HG02678 (cell line): ENCODE measurements at regions not wholly inside any gene's neighbourhood (a gene's known extent, or its start where the extent isn't known, plus 50 kb on each side); places are given as distances from the start of the nearest gene placed in this dataset.

Source experiments
- ATAC-seq: cut with Tn5 transposase; IDR thresholded peaks from one replicate; pipeline ENCODE4 v1.9.1; 2021; ENCODE audit warnings: mild to moderate bottlenecking, moderate library complexity; ENCODE audit not compliant: unreplicated experiment

GRCh38 chr10:78312197-78313047, 278.8 kb downstream of the RPS24 start:
- no peak for ATAC-seq

GRCh38 chr10:78313048-78313381, 279.4 kb downstream of the RPS24 start:
- ATAC-seq: no peak

- no peak for ATAC-seq
Measured at GRCh38 chr10:78313636-78314035, 280.0 kb downstream of the RPS24 start.

GRCh38 chr10:78314651-78315050, 281.0 kb downstream of the RPS24 start:
- ATAC-seq: no peak

- no peak for ATAC-seq
Measured at GRCh38 chr10:78316451-78316931, 282.8 kb downstream of the RPS24 start.

GRCh38 chr10:78318305-78318704, 284.6 kb downstream of the RPS24 start:
- no peak for ATAC-seq

- ATAC-seq: no peak
Measured at GRCh38 chr10:78319371-78319770, 285.7 kb downstream of the RPS24 start.

GRCh38 chr10:78319841-78320240, 286.2 kb downstream of the RPS24 start:
- ATAC-seq: no peak

GRCh38 chr10:78320506-78320905, 286.8 kb downstream of the RPS24 start:
- no peak for ATAC-seq

GRCh38 chr10:78321000-78321399, 287.3 kb downstream of the RPS24 start:
- ATAC-seq: no peak

- ATAC-seq: no peak
Measured at GRCh38 chr10:78321500-78321899, 287.8 kb downstream of the RPS24 start.

GRCh38 chr10:78326372-78326771, 292.7 kb downstream of the RPS24 start:
- ATAC-seq: no peak

- ATAC-seq: no peak
Measured at GRCh38 chr10:78327778-78328591, 294.3 kb downstream of the RPS24 start.

GRCh38 chr10:78328592-78329404, 295.1 kb downstream of the RPS24 start:
- no peak for ATAC-seq

- ATAC-seq: no peak
Measured at GRCh38 chr10:78330884-78331283, 297.2 kb downstream of the RPS24 start.

GRCh38 chr10:78331391-78331922, 297.8 kb downstream of the RPS24 start:
- ATAC-seq: no peak

- no peak for ATAC-seq
Measured at GRCh38 chr10:78332012-78332411, 298.3 kb downstream of the RPS24 start.

GRCh38 chr10:78332657-78333056, 299.0 kb downstream of the RPS24 start:
- ATAC-seq: no peak

GRCh38 chr10:78333362-78334143, 299.9 kb downstream of the RPS24 start:
- no peak for ATAC-seq

- ATAC-seq: no peak
Measured at GRCh38 chr10:78335371-78335690, 301.7 kb downstream of the RPS24 start.
